Suprapubic skin (tissue), 4 donors: ENCODE measurements at regions not wholly inside any gene's neighbourhood (a gene's known extent, or its start where the extent isn't known, plus 50 kb on each side); places are given as distances from the start of the nearest gene placed in this dataset.

Experiments
- POLR2A ChIP-seq, 2 donors: fragments of 450-650 bp; IDR thresholded peaks; one replicate each; pipeline ENCODE4 v1.6.1; 2017; ENCODE audit warnings: antibody characterized with exemption in 2 of 2, mild to moderate bottlenecking in 2 of 2, moderate library complexity in 2 of 2
- POLR2AphosphoS5 ChIP-seq, 3 donors: sonication (generic); formaldehyde crosslinking; IDR thresholded peaks; one replicate each; pipeline ENCODE4 v1.6.1; 2017; ENCODE audit warnings: antibody characterized with exemption in 3 of 3
- TF ChIP-seq, protein P1 (sequence below), 2 donors: fragments of 200-600 bp in 1 of 2; fragments of 450-650 bp in 1 of 2; sonication (generic) in 1 of 2; IDR thresholded peaks; one replicate each; pipeline ENCODE4 v1.5.1; 2016 to 2019; ENCODE audit warnings: antibody characterized with exemption in 2 of 2, mild to moderate bottlenecking in 1 of 2, moderate library complexity in 1 of 2

DNA sequence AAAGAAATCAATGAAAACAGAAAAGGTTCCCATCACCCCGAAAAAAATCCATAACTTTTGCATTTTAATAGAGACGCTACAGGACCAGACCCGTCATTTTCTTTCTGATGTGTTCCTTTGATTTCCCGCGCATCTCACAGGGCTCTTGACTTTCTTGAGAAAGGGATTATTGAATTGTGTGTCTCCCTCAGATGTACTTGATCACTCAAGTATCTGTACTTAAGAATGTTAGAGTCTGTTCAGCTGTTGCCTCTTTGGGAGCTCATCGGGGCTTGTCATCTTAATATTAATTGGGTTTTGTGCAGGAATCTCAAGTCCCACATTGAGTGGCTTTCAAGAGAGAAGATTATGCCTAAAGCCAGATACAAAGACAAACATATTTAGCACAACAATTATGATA, 606.4 kb upstream of the SALL1 start:
- TF ChIP-seq POLR2AphosphoS5 (IDR thresholded peaks at IDR 0.05) (no peak), POLR2A (IDR thresholded peaks at IDR 0.05) (no peak)
- TF ChIP-seq, protein P1, sequence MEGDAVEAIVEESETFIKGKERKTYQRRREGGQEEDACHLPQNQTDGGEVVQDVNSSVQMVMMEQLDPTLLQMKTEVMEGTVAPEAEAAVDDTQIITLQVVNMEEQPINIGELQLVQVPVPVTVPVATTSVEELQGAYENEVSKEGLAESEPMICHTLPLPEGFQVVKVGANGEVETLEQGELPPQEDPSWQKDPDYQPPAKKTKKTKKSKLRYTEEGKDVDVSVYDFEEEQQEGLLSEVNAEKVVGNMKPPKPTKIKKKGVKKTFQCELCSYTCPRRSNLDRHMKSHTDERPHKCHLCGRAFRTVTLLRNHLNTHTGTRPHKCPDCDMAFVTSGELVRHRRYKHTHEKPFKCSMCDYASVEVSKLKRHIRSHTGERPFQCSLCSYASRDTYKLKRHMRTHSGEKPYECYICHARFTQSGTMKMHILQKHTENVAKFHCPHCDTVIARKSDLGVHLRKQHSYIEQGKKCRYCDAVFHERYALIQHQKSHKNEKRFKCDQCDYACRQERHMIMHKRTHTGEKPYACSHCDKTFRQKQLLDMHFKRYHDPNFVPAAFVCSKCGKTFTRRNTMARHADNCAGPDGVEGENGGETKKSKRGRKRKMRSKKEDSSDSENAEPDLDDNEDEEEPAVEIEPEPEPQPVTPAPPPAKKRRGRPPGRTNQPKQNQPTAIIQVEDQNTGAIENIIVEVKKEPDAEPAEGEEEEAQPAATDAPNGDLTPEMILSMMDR (IDR thresholded peaks at IDR 0.05) = no peak
